ENCODE measurements at regions not wholly inside any gene's neighbourhood (a gene's known extent, or its start where the extent isn't known, plus 50 kb on each side); places are given as distances from the start of the nearest gene placed in this dataset.

DNA sequence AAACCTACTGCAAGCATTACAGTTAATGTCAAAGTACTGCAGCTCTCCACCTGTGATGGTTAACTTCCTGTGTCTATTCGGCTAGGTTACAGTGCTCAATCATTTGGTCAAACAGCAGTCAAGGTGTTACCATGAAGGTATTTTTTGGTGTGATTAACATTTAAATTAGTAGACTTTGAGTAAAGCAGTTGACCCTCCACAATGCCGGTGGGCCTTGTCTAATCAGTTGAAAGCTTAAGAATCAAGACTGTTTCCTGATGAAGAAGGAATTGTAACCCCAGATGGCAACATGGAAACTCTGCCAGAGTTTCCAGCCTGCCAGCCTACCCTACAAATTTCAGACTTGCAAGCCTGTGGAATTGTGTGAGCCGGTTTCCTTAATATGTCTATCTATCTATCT is 683.9 kb downstream of the BRD1 start:
- H3K27ac Mint-ChIP-seq (ENCODE audit: unreplicated experiment) = no peak overlapping the region
- peaks cover 9% of the 10 kb centered on the region for H3K4me1 Mint-ChIP-seq
- no peaks in the 10 kb centered on the region for H3K36me3 Mint-ChIP-seq (ENCODE audit: low read depth)
- DNase-seq (ENCODE audit: low read depth, low spot score) = no peak
- TF ChIP-seq, protein P1, sequence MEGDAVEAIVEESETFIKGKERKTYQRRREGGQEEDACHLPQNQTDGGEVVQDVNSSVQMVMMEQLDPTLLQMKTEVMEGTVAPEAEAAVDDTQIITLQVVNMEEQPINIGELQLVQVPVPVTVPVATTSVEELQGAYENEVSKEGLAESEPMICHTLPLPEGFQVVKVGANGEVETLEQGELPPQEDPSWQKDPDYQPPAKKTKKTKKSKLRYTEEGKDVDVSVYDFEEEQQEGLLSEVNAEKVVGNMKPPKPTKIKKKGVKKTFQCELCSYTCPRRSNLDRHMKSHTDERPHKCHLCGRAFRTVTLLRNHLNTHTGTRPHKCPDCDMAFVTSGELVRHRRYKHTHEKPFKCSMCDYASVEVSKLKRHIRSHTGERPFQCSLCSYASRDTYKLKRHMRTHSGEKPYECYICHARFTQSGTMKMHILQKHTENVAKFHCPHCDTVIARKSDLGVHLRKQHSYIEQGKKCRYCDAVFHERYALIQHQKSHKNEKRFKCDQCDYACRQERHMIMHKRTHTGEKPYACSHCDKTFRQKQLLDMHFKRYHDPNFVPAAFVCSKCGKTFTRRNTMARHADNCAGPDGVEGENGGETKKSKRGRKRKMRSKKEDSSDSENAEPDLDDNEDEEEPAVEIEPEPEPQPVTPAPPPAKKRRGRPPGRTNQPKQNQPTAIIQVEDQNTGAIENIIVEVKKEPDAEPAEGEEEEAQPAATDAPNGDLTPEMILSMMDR (conservative IDR thresholded peaks at IDR 0.05) = no peak
- H3K9me3 Mint-ChIP-seq = peaks cover 4% of the 10 kb centered on the region
- no peak overlapping the region for H3K4me3 Mint-ChIP-seq
- H3K27me3 Mint-ChIP-seq (ENCODE audit: low read depth) = no peaks in the 10 kb centered on the region

DNA sequence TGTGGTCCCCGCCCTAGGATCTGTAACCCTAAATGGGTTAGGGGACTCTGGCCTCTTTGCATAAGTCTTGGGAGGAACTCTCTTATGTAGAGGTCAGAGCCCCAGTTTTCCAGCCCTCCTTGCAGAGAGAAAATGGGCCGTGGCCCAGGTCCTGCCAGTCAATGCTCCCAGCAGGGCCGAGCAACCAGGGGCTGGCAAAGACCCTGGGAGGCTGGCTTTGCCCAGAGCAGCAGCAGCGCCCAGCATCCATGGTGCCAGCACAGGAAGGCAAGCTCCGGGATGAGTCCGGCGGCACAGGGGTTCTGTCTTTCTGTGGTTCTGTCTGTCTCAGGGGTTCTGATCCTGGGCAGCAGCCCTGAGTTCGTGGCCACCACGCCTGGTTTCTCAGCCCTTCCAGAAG is 684.8 kb downstream of the BRD1 start:
- DNase-seq (ENCODE audit: low read depth, low spot score) = no peak
- H3K36me3 Mint-ChIP-seq (ENCODE audit: low read depth) = no peaks in the 10 kb centered on the region
- H3K27ac Mint-ChIP-seq (ENCODE audit: unreplicated experiment) = no peak overlapping the region
- H3K9me3 Mint-ChIP-seq = peaks cover 8% of the 10 kb centered on the region
- peaks cover 9% of the 10 kb centered on the region for H3K4me1 Mint-ChIP-seq
- H3K27me3 Mint-ChIP-seq (ENCODE audit: low read depth) = no peaks in the 10 kb centered on the region
- TF ChIP-seq, protein P1 (conservative IDR thresholded peaks at IDR 0.05) = no peak
- no peak overlapping the region for H3K4me3 Mint-ChIP-seq

DNA sequence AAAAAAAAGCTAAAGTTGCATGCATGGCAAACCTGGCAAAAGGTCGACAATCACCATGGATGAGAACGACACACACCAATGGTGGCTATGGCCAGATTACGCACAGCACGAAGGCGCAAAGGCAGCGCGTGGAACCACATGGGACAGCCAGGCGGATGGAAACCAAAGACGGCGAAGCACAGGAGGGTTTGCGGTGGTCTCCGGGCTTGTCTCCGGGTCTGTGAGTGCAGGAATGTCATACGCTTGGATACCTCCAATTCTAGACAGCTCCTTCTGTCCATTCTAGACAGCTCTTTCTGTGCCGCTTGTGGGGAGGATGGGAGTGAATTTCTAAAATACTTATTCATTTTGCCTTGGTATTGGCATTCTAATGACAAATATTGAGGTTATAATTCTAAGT is 685.4 kb downstream of the BRD1 start:
- no peak for DNase-seq (ENCODE audit: low read depth, low spot score)
- H3K36me3 Mint-ChIP-seq (ENCODE audit: low read depth) = no peaks in the 10 kb centered on the region
- TF ChIP-seq, protein P1 (conservative IDR thresholded peaks at IDR 0.05) = no peak
- H3K27ac Mint-ChIP-seq (ENCODE audit: unreplicated experiment) = no peak overlapping the region
- H3K9me3 Mint-ChIP-seq = peaks cover 8% of the 10 kb centered on the region
- H3K4me1 Mint-ChIP-seq = peaks cover 9% of the 10 kb centered on the region
- H3K27me3 Mint-ChIP-seq (ENCODE audit: low read depth) = no peaks in the 10 kb centered on the region
- no peak overlapping the region for H3K4me3 Mint-ChIP-seq

DNA sequence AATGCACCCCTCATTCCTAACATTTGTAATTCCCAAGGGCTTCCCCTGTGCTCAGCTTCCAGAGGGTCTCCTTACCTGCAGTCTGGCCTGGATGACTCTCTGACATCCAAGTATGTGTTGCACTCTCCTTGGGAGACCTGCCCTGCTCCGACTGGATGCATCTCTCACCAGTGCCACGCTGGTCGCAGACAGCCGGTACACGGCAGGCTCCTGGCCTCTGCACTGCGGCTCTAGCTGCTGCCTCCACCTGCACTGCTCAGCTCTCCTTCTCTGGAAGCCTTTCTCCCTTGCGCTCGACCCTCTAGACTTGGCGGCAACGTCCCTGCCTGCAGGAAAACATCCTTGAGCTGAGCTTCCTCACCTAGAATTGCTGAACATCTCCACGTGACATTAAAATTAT is 685.9 kb downstream of the BRD1 start:
- DNase-seq (ENCODE audit: low read depth, low spot score) = no peak
- no peak overlapping the region for H3K27ac Mint-ChIP-seq (ENCODE audit: unreplicated experiment)
- H3K9me3 Mint-ChIP-seq = peaks cover 8% of the 10 kb centered on the region
- H3K27me3 Mint-ChIP-seq (ENCODE audit: low read depth) = no peaks in the 10 kb centered on the region
- H3K36me3 Mint-ChIP-seq (ENCODE audit: low read depth) = no peaks in the 10 kb centered on the region
- H3K4me1 Mint-ChIP-seq = peaks cover 9% of the 10 kb centered on the region
- H3K4me3 Mint-ChIP-seq = no peak overlapping the region
- TF ChIP-seq, protein P1 (conservative IDR thresholded peaks at IDR 0.05) = no peak

DNA sequence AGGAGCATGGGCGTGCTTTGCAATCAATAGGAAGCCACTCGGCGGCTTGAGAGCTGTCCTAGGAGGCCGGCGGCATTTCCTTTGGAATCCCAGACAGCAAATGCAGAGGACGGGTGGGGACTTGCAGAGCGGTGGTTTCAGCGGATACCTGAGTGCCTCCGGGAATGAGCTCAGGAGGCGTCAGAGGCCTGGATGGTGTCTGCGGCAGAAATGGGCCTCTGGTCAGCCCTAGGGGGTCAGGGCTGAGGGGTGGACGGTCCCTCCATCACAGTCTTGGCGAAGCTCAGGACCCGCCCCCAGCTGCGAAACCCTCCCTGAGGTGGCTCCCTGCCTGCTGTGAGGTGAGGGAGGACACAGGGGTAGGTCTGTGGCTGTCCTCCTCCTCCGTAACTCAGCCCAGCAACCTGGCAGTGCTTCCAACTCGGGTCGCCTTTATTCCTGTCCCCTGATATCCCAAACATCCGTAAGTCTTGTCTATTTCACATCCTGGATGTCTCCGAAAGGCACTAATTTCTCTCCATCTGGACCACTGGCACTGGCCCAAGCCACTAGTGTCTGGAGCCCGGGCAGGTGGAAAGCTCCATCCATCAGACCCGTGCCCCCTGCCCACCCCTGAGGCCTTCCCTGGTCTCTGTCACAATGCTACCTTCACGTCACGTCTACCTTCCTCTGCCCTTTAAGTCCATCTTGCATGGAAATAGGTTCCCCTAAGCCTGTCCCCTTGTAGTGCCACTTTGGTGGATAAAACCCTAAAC is 686.6 kb downstream of the BRD1 start:
- no peaks in the 10 kb centered on the region for H3K36me3 Mint-ChIP-seq (ENCODE audit: low read depth)
- H3K27ac Mint-ChIP-seq (ENCODE audit: unreplicated experiment) = no peak overlapping the region
- H3K9me3 Mint-ChIP-seq = peaks cover 8% of the 10 kb centered on the region
- no peak overlapping the region for H3K4me3 Mint-ChIP-seq
- no peaks in the 10 kb centered on the region for H3K27me3 Mint-ChIP-seq (ENCODE audit: low read depth)
- peaks cover 9% of the 10 kb centered on the region for H3K4me1 Mint-ChIP-seq
- TF ChIP-seq, protein P1 (conservative IDR thresholded peaks at IDR 0.05) = no peak
- no peak for DNase-seq (ENCODE audit: low read depth, low spot score)

Measured in neural crest cell (in vitro differentiated cells).